Skeletal muscle tissue (tissue), 3 donors: ENCODE measurements at regions not wholly inside any gene's neighbourhood (a gene's known extent, or its start where the extent isn't known, plus 50 kb on each side); places are given as distances from the start of the nearest gene placed in this dataset.

Experiments
- H3K27ac ChIP-seq: one replicate; pipeline ENCODE4 v1.7.0; 2013; ENCODE audit warnings: mild to moderate bottlenecking, low read depth, low read length, inconsistent platforms
- H3K27me3 ChIP-seq, 3 donors: one replicate each; pipeline ENCODE4 v1.7.0; 2013; ENCODE audit warnings: low read length in 3 of 3; ENCODE audit not compliant: control insufficient read depth in 3 of 3, insufficient read depth in 3 of 3
- H3K36me3 ChIP-seq, 3 donors: one replicate each; pipeline ENCODE4 v1.7.0; 2013; ENCODE audit warnings: low read length in 3 of 3; ENCODE audit not compliant: control insufficient read depth in 3 of 3, insufficient read depth in 3 of 3
- H3K4me1 ChIP-seq, 3 donors: one replicate each; pipeline ENCODE4 v1.7.0; 2013; ENCODE audit warnings: low read length in 3 of 3, mild to moderate bottlenecking in 3 of 3; ENCODE audit not compliant: control insufficient read depth in 3 of 3, insufficient read depth in 3 of 3
- H3K4me3 ChIP-seq, 3 donors: one replicate each; pipeline ENCODE4 v1.7.0; 2013; ENCODE audit warnings: low read length in 3 of 3
- H3K9ac ChIP-seq, 3 donors: one replicate each; pipeline ENCODE4 v1.7.0; 2013; ENCODE audit warnings: low read length in 3 of 3, mild to moderate bottlenecking in 3 of 3, moderate library complexity in 2 of 3, low read depth in 1 of 3
- H3K9me3 ChIP-seq, 3 donors: one replicate each; pipeline ENCODE4 v1.7.0; 2013; ENCODE audit warnings: low read length in 3 of 3; ENCODE audit not compliant: control insufficient read depth in 3 of 3
- donor health status: Osteomylitis.

GRCh38 chr20:39110819-39111136 is 148.6 kb downstream of the DHX35 start:
- Histone ChIP-seq H3K9me3 (peaks cover 0 to 3% (median 0%) of the 10 kb centered on the region in 3 donors), H3K27ac (no peak overlapping the region), H3K4me1 (peaks cover 0 to 3% (median 0%) of the 10 kb centered on the region in 3 donors), H3K36me3 (no peaks in the 10 kb centered on the region), H3K4me3 (no peak overlapping the region), H3K27me3 (peaks cover 12 to 22% (median 20%) of the 10 kb centered on the region in 3 donors), H3K9ac (no peak overlapping the region)

GRCh38 chr20:39109933-39110818 is 148.0 kb downstream of the DHX35 start:
- Histone ChIP-seq H3K9ac (no peak overlapping the region), H3K27ac (no peak overlapping the region), H3K36me3 (no peaks in the 10 kb centered on the region), H3K27me3 (peaks cover 12 to 22% (median 20%) of the 10 kb centered on the region in 3 donors), H3K9me3 (peaks cover 0 to 3% (median 0%) of the 10 kb centered on the region in 3 donors), H3K4me1 (peaks cover 0 to 3% (median 0%) of the 10 kb centered on the region in 3 donors), H3K4me3 (no peak overlapping the region)

- H3K9me3 ChIP-seq = peaks cover 0 to 3% (median 0%) of the 10 kb centered on the region in 3 donors
- peaks cover 0 to 3% (median 0%) of the 10 kb centered on the region in 3 donors for H3K4me1 ChIP-seq
- H3K4me3 ChIP-seq = no peak overlapping the region
- H3K27me3 ChIP-seq = peaks cover 12 to 22% (median 20%) of the 10 kb centered on the region in 3 donors
- H3K9ac ChIP-seq = no peak overlapping the region
- H3K36me3 ChIP-seq = no peaks in the 10 kb centered on the region
- H3K27ac ChIP-seq = no peak overlapping the region
Observed at GRCh38 chr20:39108746-39109145, 146.6 kb downstream of the DHX35 start.

GRCh38 chr20:39107741-39108140 is 145.6 kb downstream of the DHX35 start:
- peaks cover 0 to 3% (median 0%) of the 10 kb centered on the region in 3 donors for H3K4me1 ChIP-seq
- H3K9me3 ChIP-seq = peaks cover 0 to 3% (median 0%) of the 10 kb centered on the region in 3 donors
- no peak overlapping the region for H3K9ac ChIP-seq
- no peak overlapping the region for H3K4me3 ChIP-seq
- no peak overlapping the region for H3K27ac ChIP-seq
- no peaks in the 10 kb centered on the region for H3K36me3 ChIP-seq
- H3K27me3 ChIP-seq = peaks cover 15 to 22% (median 20%) of the 10 kb centered on the region in 3 donors

GRCh38 chr20:39106791-39107190 is 144.6 kb downstream of the DHX35 start:
- H3K27ac ChIP-seq = no peak overlapping the region
- H3K9ac ChIP-seq = no peak overlapping the region
- no peaks in the 10 kb centered on the region for H3K36me3 ChIP-seq
- peaks cover 15 to 22% (median 20%) of the 10 kb centered on the region in 3 donors for H3K27me3 ChIP-seq
- H3K9me3 ChIP-seq = peaks cover 0 to 3% (median 0%) of the 10 kb centered on the region in 3 donors
- H3K4me1 ChIP-seq = no peaks in the 10 kb centered on the region
- no peak overlapping the region for H3K4me3 ChIP-seq

GRCh38 chr20:39105551-39105950 is 143.4 kb downstream of the DHX35 start:
- H3K27ac ChIP-seq = no peak overlapping the region
- no peaks in the 10 kb centered on the region for H3K4me1 ChIP-seq
- no peak overlapping the region for H3K9ac ChIP-seq
- H3K36me3 ChIP-seq = no peaks in the 10 kb centered on the region
- no peak overlapping the region for H3K4me3 ChIP-seq
- peaks cover 0 to 3% (median 0%) of the 10 kb centered on the region in 3 donors for H3K9me3 ChIP-seq
- H3K27me3 ChIP-seq = peaks cover 12 to 21% (median 18%) of the 10 kb centered on the region in 3 donors

- Histone ChIP-seq H3K36me3 (no peaks in the 10 kb centered on the region), H3K9me3 (peaks cover 0 to 3% (median 0%) of the 10 kb centered on the region in 3 donors), H3K27me3 (peaks cover 6 to 10% (median 7%) of the 10 kb centered on the region in 3 donors), H3K27ac (no peak overlapping the region), H3K4me3 (no peak overlapping the region), H3K9ac (no peak overlapping the region), H3K4me1 (no peaks in the 10 kb centered on the region)
Observed at GRCh38 chr20:39103732-39104131, 141.6 kb downstream of the DHX35 start.

GRCh38 chr20:39103305-39103704 is 141.2 kb downstream of the DHX35 start:
- H3K27me3 ChIP-seq = peaks cover 4 to 7% (median 6%) of the 10 kb centered on the region in 3 donors
- no peak overlapping the region for H3K4me3 ChIP-seq
- H3K9ac ChIP-seq = no peak overlapping the region
- no peaks in the 10 kb centered on the region for H3K4me1 ChIP-seq
- H3K36me3 ChIP-seq = no peaks in the 10 kb centered on the region
- H3K27ac ChIP-seq = no peak overlapping the region
- H3K9me3 ChIP-seq = peaks cover 0 to 3% (median 0%) of the 10 kb centered on the region in 3 donors

GRCh38 chr20:39101895-39102294 is 139.8 kb downstream of the DHX35 start:
- peaks cover 0 to 3% (median 0%) of the 10 kb centered on the region in 3 donors for H3K9me3 ChIP-seq
- H3K27ac ChIP-seq = no peak overlapping the region
- H3K4me3 ChIP-seq = no peak overlapping the region
- no peak overlapping the region for H3K9ac ChIP-seq
- H3K36me3 ChIP-seq = no peaks in the 10 kb centered on the region
- H3K27me3 ChIP-seq = peaks cover 3 to 7% (median 4%) of the 10 kb centered on the region in 3 donors
- no peaks in the 10 kb centered on the region for H3K4me1 ChIP-seq

- Histone ChIP-seq H3K36me3 (no peaks in the 10 kb centered on the region), H3K4me3 (no peak overlapping the region), H3K27me3 (peaks cover 3 to 7% (median 4%) of the 10 kb centered on the region in 3 donors), H3K9me3 (no peaks in the 10 kb centered on the region), H3K9ac (no peak overlapping the region), H3K27ac (no peak overlapping the region), H3K4me1 (no peaks in the 10 kb centered on the region)
Observed at GRCh38 chr20:39100691-39101090, 138.5 kb downstream of the DHX35 start.
